Upper lobe of left lung (tissue), 6 donors: ENCODE measurements at regions not wholly inside any gene's neighbourhood (a gene's known extent, or its start where the extent isn't known, plus 50 kb on each side); places are given as distances from the start of the nearest gene placed in this dataset.

ENCODE experiments used
- ATAC-seq, 2 donors: fragments of 200-7000 bp; cut with Tn5 transposase; one replicate each; pipeline ENCODE4 v1.9.1; 2022; ENCODE audit warnings: mild to moderate bottlenecking in 2 of 2, moderate library complexity in 2 of 2; ENCODE audit not compliant: low FRiP score in 2 of 2
- DNase-seq, 2 donors: peaks; one replicate each; pipeline ENCODE4 v3.0.0-alpha.2; 2019 to 2020
- H3K27ac ChIP-seq, 4 donors: fragments of 200-600 bp; sonication (generic); one replicate each; pipeline ENCODE4 v1.5.1; 2016 to 2019
- H3K27me3 ChIP-seq, 4 donors: fragments of 200-600 bp; sonication (generic); one replicate each; pipeline ENCODE4 v1.5.1; 2017 to 2019
- H3K36me3 ChIP-seq, 4 donors: fragments of 200-600 bp; sonication (generic); one replicate each; pipeline ENCODE4 v1.5.1; 2016 to 2019
- H3K4me1 ChIP-seq, 4 donors: fragments of 200-600 bp; sonication (generic); one replicate each; pipeline ENCODE4 v1.5.1; 2018 to 2019
- H3K4me3 ChIP-seq, 4 donors: fragments of 200-600 bp; sonication (generic); one replicate each; pipeline ENCODE4 v1.5.1; 2017 to 2019; ENCODE audit warnings: mild to moderate bottlenecking in 2 of 4, moderate library complexity in 1 of 4
- H3K9me3 ChIP-seq, 4 donors: fragments of 200-600 bp; sonication (generic); one replicate each; pipeline ENCODE4 v1.5.1; 2018 to 2019
- CTCF ChIP-seq, 6 experiments: fragments of 450-650 bp in 4 of 6; fragments of 200-600 bp in 2 of 6; sonication (generic) in 2 of 6; IDR thresholded peaks; one replicate each; pipeline ENCODE4 v1.5.1; 2016 to 2019; ENCODE audit warnings: antibody characterized with exemption in 6 of 6
- EP300 ChIP-seq, 4 donors: sonication (generic); formaldehyde crosslinking; IDR thresholded peaks; one replicate each; pipeline ENCODE4 v1.5.1; 2017; ENCODE audit warnings: antibody characterized with exemption in 4 of 4, control low read depth in 2 of 4
- POLR2A ChIP-seq, 4 donors: fragments of 450-650 bp; IDR thresholded peaks; one replicate each; pipeline ENCODE4 v1.5.1; 2016 to 2017; ENCODE audit warnings: antibody characterized with exemption in 4 of 4, mild to moderate bottlenecking in 2 of 4
- POLR2AphosphoS5 ChIP-seq, 2 donors: sonication (generic); formaldehyde crosslinking; IDR thresholded peaks; one replicate each; pipeline ENCODE4 v1.5.1; 2017; ENCODE audit warnings: antibody characterized with exemption in 2 of 2
- WGBS, 2 donors: methylation state at CpG; one replicate each; pipeline ENCODE4 v1.1.5; 2017 to 2018; 5-methylcytosine and 5-hydroxymethylcytosine counted together
- donor health status: DM: no; HTN: no; CAD: no; lungs with moderate emphysema.
- donor health status: DM: no; HTN: yes; CAD: no; lungs with severe emphysema.

- ATAC-seq = no peak
- Histone ChIP-seq H3K9me3 (no peaks in the 10 kb centered on the region), H3K4me1 (no peaks in the 10 kb centered on the region), H3K4me3 (no peak overlapping the region), H3K27me3 (no peaks in the 10 kb centered on the region), H3K36me3 (no peaks in the 10 kb centered on the region), H3K27ac (no peak overlapping the region)
- TF ChIP-seq POLR2A (IDR thresholded peaks at IDR 0.05) (no peak), POLR2AphosphoS5 (IDR thresholded peaks at IDR 0.05) (no peak), CTCF (IDR thresholded peaks at IDR 0.05) (no peak), EP300 (IDR thresholded peaks at IDR 0.05) (no peak)
- WGBS, 2 donors = 55 to 71% methylated on average over 1 of the region's 1 CpG
- DNase-seq = no peak
These were observed 1191.0 kb upstream of the AGA start for GRCh38 chr4:178633263-178633662.

DNA sequence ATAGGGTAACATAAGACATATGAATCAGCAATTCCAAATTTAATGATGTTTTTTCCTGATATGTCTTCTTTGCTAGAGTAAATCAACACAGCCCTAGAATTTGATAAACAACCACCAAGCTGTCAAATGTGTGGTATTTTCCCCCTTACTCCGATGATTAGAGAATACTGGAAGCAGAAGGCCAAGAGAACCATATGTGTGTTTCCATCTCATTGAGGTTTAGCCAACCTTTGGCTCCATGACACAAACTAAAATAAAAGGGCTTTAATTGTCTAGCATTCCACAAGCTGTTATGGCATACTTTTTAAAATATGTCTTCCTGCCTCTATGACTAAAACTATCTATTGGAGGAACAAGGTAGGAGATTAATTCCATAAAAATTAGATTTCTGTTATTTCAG, 1222.4 kb upstream of the AGA start:
- H3K27ac ChIP-seq = no peak overlapping the region
- no peaks in the 10 kb centered on the region for H3K4me1 ChIP-seq
- H3K4me3 ChIP-seq = no peak overlapping the region
- H3K9me3 ChIP-seq = peaks cover 0 to 1% (median 0%) of the 10 kb centered on the region in 4 donors
- ATAC-seq (no peak), DNase-seq (no peak)
- no peaks in the 10 kb centered on the region for H3K27me3 ChIP-seq
- H3K36me3 ChIP-seq = no peaks in the 10 kb centered on the region
- WGBS, 2 donors = 83 to 91% methylated on average over 1 of the region's 1 CpG
- TF ChIP-seq CTCF (IDR thresholded peaks at IDR 0.05) (no peak), EP300 (IDR thresholded peaks at IDR 0.05) (no peak), POLR2A (IDR thresholded peaks at IDR 0.05) (no peak), POLR2AphosphoS5 (IDR thresholded peaks at IDR 0.05) (no peak)

GRCh38 chr4:178665916-178666315, 1223.7 kb upstream of the AGA start:
- Histone ChIP-seq H3K36me3 (no peaks in the 10 kb centered on the region), H3K27me3 (no peaks in the 10 kb centered on the region), H3K4me3 (no peak overlapping the region), H3K4me1 (no peaks in the 10 kb centered on the region), H3K9me3 (peaks cover 0 to 4% (median 0%) of the 10 kb centered on the region in 4 donors), H3K27ac (no peak overlapping the region)
- no peak for ATAC-seq
- 75 to 77% methylated on average over 5 of the region's 5 CpGs for WGBS, 2 donors
- TF ChIP-seq POLR2AphosphoS5 (IDR thresholded peaks at IDR 0.05) = no peak
- no peak for TF ChIP-seq EP300 (IDR thresholded peaks at IDR 0.05)
- no peak for TF ChIP-seq CTCF (IDR thresholded peaks at IDR 0.05)
- TF ChIP-seq POLR2A (IDR thresholded peaks at IDR 0.05) = no peak
- DNase-seq = no peak

GRCh38 chr4:178671766-178672165, 1229.5 kb upstream of the AGA start:
- WGBS, 2 donors = 86% methylated on average over 4 of the region's 4 CpGs
- Histone ChIP-seq H3K9me3 (peaks cover 0 to 4% (median 0%) of the 10 kb centered on the region in 4 donors), H3K27me3 (no peaks in the 10 kb centered on the region), H3K4me3 (no peak overlapping the region), H3K36me3 (no peaks in the 10 kb centered on the region), H3K27ac (no peak overlapping the region), H3K4me1 (no peaks in the 10 kb centered on the region)
- no peak for TF ChIP-seq POLR2AphosphoS5 (IDR thresholded peaks at IDR 0.05)
- TF ChIP-seq CTCF (IDR thresholded peaks at IDR 0.05) = no peak
- TF ChIP-seq EP300 (IDR thresholded peaks at IDR 0.05) = no peak
- no peak for TF ChIP-seq POLR2A (IDR thresholded peaks at IDR 0.05)
- ATAC-seq (no peak), DNase-seq (no peak)

DNA sequence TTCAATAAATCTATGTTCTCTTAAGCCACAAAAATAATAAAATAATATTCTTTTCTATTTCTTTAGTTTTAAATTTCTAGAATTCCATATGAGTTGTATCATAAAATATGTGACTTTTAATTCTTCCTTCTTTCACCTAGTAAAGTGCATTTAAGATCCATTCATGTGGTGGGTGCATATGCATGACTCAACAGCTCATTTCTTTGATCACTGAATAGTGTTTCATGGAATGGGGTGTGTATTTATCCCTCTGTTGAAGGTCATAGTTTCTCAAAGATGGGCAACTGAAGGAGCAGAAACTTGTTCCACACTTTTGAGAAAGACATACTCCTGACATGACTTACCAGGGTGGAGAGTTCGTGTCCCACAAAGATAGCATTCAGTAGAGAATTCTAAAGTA, 1230.3 kb upstream of the AGA start:
- WGBS, 2 donors = 70 to 72% methylated on average over 1 of the region's 1 CpG
- H3K4me3 ChIP-seq = no peak overlapping the region
- ATAC-seq (no peak), DNase-seq (no peak)
- H3K27ac ChIP-seq = no peak overlapping the region
- no peaks in the 10 kb centered on the region for H3K4me1 ChIP-seq
- no peaks in the 10 kb centered on the region for H3K36me3 ChIP-seq
- no peak for TF ChIP-seq CTCF (IDR thresholded peaks at IDR 0.05)
- no peak for TF ChIP-seq EP300 (IDR thresholded peaks at IDR 0.05)
- TF ChIP-seq POLR2AphosphoS5 (IDR thresholded peaks at IDR 0.05) = no peak
- H3K27me3 ChIP-seq = no peaks in the 10 kb centered on the region
- peaks cover 0 to 4% (median 0%) of the 10 kb centered on the region in 4 donors for H3K9me3 ChIP-seq
